Small intestine (tissue), 7 donors: ENCODE measurements at regions not wholly inside any gene's neighbourhood (a gene's known extent, or its start where the extent isn't known, plus 50 kb on each side); places are given as distances from the start of the nearest gene placed in this dataset.

ENCODE experiments used
- DNase-seq, 2 donors: peaks; one replicate each; pipeline versions ENCODE4 v3.0.0 to v3.0.0-alpha.2; 2013
- FAIRE-seq: peaks from 2 replicates; lab custom pipeline; 2012; peaks lifted over from hg19 to GRCh38; lab: Jason Lieb, UNC
- H3K27ac ChIP-seq, 3 donors: one replicate each; pipeline ENCODE4 v1.5.1; 2013; ENCODE audit warnings: low read length in 2 of 3, mild to moderate bottlenecking in 2 of 3, control low read depth in 1 of 3, inconsistent platforms in 1 of 3, low read depth in 1 of 3, moderate library complexity in 1 of 3
- H3K27me3 ChIP-seq, 3 donors: one replicate each; pipeline ENCODE4 v1.6.1; 2013; ENCODE audit warnings: low read length in 3 of 3, inconsistent platforms in 1 of 3; ENCODE audit not compliant: control insufficient read depth in 3 of 3, insufficient read depth in 3 of 3
- H3K36me3 ChIP-seq, 3 donors: one replicate each; pipeline ENCODE4 v1.6.1; 2013; ENCODE audit warnings: low read length in 3 of 3, inconsistent platforms in 1 of 3, low read depth in 1 of 3, mild to moderate bottlenecking in 1 of 3, moderate library complexity in 1 of 3; ENCODE audit not compliant: control insufficient read depth in 3 of 3, insufficient read depth in 2 of 3
- H3K4me1 ChIP-seq, 3 donors: one replicate each; pipeline ENCODE4 v1.6.1; 2013; ENCODE audit warnings: low read length in 2 of 3, inconsistent platforms in 1 of 3, low read depth in 1 of 3, mild to moderate bottlenecking in 1 of 3, moderate library complexity in 1 of 3; ENCODE audit not compliant: control insufficient read depth in 3 of 3, insufficient read depth in 2 of 3
- H3K4me3 ChIP-seq, 3 donors: one replicate each; pipeline ENCODE4 v1.5.1; 2013; ENCODE audit warnings: low read length in 3 of 3, control low read depth in 1 of 3, inconsistent platforms in 1 of 3, low read depth in 1 of 3, mild to moderate bottlenecking in 1 of 3, moderate library complexity in 1 of 3
- H3K9me3 ChIP-seq, 2 donors: one replicate each; pipeline ENCODE4 v1.6.1; 2013; ENCODE audit warnings: low read depth in 1 of 2, low read length in 1 of 2; ENCODE audit not compliant: control insufficient read depth in 2 of 2, insufficient read depth in 1 of 2
- WGBS, 3 donors: extraction: QIAGEN DNeasy Blood & Tissue Kit; methylation state at CpG; one replicate each; pipeline ENCODE4 v1.1.7; 2013; 5-methylcytosine and 5-hydroxymethylcytosine counted together
- donor health status: healthy with polysubstance abuse.
- donor health status: control.
- donor health status: control.
- donor health status: Bipolar disorder and iron deficiency.
- donor health status: healthy.

DNA sequence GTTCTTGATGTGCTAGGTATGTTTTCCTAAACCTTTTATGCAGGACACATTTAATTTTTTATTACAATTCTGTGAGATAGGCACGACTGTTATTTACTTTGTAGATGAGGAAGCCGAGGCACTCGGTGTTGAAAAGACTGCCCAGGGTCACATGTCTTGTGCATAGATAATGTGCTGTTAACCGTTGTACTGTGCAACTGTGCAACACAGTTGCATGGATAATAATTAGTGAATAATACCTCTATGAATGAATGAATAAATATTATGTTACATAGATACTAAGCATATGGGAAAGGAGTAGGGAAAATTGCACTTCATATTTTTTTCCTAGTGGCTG, 60.3 kb upstream of the DEK start:
- no peaks in the 10 kb centered on the region for H3K4me1 ChIP-seq
- H3K4me3 ChIP-seq: no peak overlapping the region
- H3K27ac ChIP-seq: no peak overlapping the region
- WGBS, 3 donors: 24 to 47% (median 24%) methylated on average over 4 of the region's 4 CpGs
- peak in 1 of 2 donors; percentile 8 for DNase-seq
- H3K27me3 ChIP-seq: no peaks in the 10 kb centered on the region
- no peaks in the 10 kb centered on the region for H3K9me3 ChIP-seq
- no peaks in the 10 kb centered on the region for H3K36me3 ChIP-seq
- FAIRE-seq: no peak

DNA sequence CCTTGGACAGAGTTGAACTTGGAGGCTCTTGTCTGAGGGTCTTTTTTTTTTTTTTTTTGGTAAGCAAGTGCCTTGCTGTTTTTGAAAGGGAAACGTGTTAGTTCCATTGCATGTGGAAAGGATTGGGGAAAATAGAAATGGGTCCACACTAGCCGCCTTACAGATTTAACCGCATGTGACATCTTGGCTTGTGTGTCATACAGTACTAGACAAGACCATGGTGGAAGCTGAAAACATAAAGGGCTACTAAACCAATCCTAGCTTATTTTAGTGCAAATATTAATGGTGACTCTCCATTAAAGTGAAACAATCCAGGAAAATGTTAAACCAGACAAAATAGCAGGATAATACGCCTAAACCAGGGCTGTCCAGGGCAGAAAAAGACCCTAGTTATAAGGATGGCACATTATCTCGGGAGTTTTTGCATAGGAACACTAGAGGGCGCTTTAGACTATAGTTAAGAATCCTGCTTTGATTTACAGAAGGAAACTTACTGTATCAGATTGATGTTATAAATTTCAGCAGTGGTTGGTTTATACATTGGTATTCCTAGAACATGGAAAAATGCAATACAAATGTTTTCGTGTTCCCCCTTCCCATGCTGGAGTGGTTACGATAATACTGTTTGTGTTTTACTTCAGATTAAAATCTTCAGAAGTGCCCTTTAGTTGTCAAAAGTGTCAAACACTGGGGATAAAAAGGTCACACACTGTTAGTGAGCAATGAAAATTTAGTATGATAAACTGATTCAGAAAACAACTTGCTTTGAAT, 59.8 kb upstream of the DEK start:
- 26 to 33% (median 27%) methylated on average over 8 of the region's 8 CpGs for WGBS, 3 donors
- DNase-seq (peak; percentile 53 to 61), FAIRE-seq (no peak)
- Histone ChIP-seq H3K4me3 (no peak overlapping the region), H3K9me3 (no peaks in the 10 kb centered on the region), H3K27me3 (no peaks in the 10 kb centered on the region), H3K4me1 (no peaks in the 10 kb centered on the region), H3K36me3 (no peaks in the 10 kb centered on the region), H3K27ac (no peak overlapping the region)

DNA sequence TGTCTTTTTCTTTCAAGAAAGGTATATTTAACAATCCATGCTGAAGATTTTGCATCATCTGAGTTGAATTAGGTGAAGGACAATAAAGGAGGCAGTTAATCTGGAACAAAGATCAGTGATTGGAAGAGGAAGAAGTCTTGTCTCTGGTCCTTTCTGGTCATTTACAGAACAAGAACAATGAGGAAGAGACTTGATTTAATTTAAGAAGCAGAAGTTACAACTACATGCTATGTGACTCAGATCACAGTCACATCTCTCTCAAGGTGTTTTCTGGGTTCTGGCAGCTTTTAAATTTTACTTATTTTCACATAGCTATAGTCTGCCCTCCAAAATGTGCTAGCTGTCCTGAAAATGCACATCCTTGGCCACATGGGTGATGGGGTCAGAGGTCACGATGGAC, 53.5 kb upstream of the DEK start:
- 4 to 47% (median 7%) methylated on average over 1 of the region's 1 CpG for WGBS, 3 donors
- DNase-seq (no peak), FAIRE-seq (no peak)

DNA sequence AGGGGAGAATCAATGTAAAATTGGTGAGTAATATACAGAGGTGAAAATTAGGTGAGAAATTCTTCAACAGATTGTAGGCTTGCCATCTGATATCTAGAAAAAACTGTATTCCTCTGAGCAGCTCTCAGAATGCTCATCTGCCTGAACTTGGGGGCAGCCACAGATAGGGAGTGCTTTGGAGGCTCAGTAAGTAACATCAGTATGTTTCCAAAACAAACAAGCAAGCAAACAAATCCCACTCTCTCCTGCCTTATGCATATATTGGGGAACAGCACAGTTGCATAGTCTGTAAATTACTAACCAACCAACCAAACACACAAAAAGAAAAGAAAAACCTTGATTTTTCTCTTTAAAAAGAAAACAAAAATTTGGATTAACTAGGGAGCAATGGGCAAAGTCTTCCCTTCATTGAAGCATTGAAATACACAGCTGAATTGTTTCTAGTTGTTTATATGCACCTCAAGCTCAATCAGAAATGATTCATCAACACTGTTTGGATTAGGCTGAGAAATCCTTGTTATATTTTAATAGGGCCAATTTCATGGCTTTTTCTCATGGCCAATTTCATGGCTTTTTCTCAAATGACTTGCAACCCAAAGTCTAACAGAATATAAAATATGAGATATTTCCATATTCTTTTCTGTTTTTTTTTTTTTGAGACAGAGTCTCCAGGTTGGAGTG, 50.1 kb upstream of the DEK start:
- FAIRE-seq (no peak), DNase-seq (no peak)
- no peaks in the 10 kb centered on the region for H3K36me3 ChIP-seq
- no peak overlapping the region for H3K27ac ChIP-seq
- H3K4me1 ChIP-seq: no peaks in the 10 kb centered on the region
- peaks cover 0 to 7% of the 10 kb centered on the region in 2 donors for H3K9me3 ChIP-seq
- no peak overlapping the region for H3K4me3 ChIP-seq
- H3K27me3 ChIP-seq: peaks cover 0 to 1% (median 0%) of the 10 kb centered on the region in 3 donors

More for the DNA sequence above, 53.5 kb upstream of the DEK start:
- Histone ChIP-seq H3K36me3 (no peaks in the 10 kb centered on the region), H3K27ac (no peak overlapping the region), H3K4me1 (no peaks in the 10 kb centered on the region), H3K4me3 (no peak overlapping the region), H3K27me3 (no peaks in the 10 kb centered on the region), H3K9me3 (no peaks in the 10 kb centered on the region)
